GM23338 (cell line): ENCODE measurements at regions not wholly inside any gene's neighbourhood (a gene's known extent, or its start where the extent isn't known, plus 50 kb on each side); places are given as distances from the start of the nearest gene placed in this dataset.
"Not testable (repeated sequence)": the region's sequence is repeated elsewhere in the genome, so short reads cannot be mapped to it uniquely, and the experiment has no call there.

ENCODE experiments used
- ATAC-seq: fragments of 200-7000 bp; cut with Tn5 transposase; 3 replicates; pipeline ENCODE4 v1.9.1; 2020
- DNase-seq: peaks from one replicate; pipeline ENCODE4 v3.0.0-alpha.2; 2015; ENCODE audit warnings: low spot score
- H2AFZ ChIP-seq: fragments of 200-600 bp; sonication (generic); 2 replicates; pipeline ENCODE4 v1.8.0; 2016; ENCODE audit warnings: antibody characterized with exemption, mild to moderate bottlenecking, moderate library complexity
- H3F3A ChIP-seq: fragments of 200-600 bp; sonication (generic); replicated peaks from 2 replicates; pipeline ENCODE4 v1.8.0; 2017; ENCODE audit warnings: antibody characterized with exemption, mixed run types, low read depth
- H3K27ac ChIP-seq: fragments of 200-600 bp; sonication (generic); 2 replicates; pipeline ENCODE4 v1.6.1; 2016; ENCODE audit warnings: low read depth
- H3K27me3 ChIP-seq: fragments of 200-600 bp; sonication (generic); 2 replicates; pipeline ENCODE4 v1.8.0; 2016; ENCODE audit warnings: mild to moderate bottlenecking, mixed run types, moderate library complexity; ENCODE audit not compliant: insufficient read depth
- H3K36me3 ChIP-seq: fragments of 200-600 bp; sonication (generic); 2 replicates; pipeline ENCODE4 v1.8.0; 2016; ENCODE audit warnings: mild to moderate bottlenecking; ENCODE audit not compliant: insufficient read depth
- H3K4me1 ChIP-seq: fragments of 200-600 bp; sonication (generic); 2 replicates; pipeline ENCODE4 v1.8.0; 2016; ENCODE audit warnings: mild to moderate bottlenecking, moderate library complexity; ENCODE audit not compliant: insufficient read depth
- H3K4me2 ChIP-seq: fragments of 200-600 bp; sonication (generic); 2 replicates; pipeline ENCODE4 v1.7.1; 2017; ENCODE audit warnings: mixed run types
- H3K4me3 ChIP-seq: fragments of 200-600 bp; sonication (generic); 2 replicates; pipeline ENCODE4 v1.6.1; 2016; ENCODE audit warnings: mixed run types
- H3K79me2 ChIP-seq: fragments of 200-600 bp; sonication (generic); replicated peaks from 2 replicates; pipeline ENCODE4 v1.8.0; 2017; ENCODE audit warnings: mild to moderate bottlenecking; ENCODE audit not compliant: insufficient read depth
- H3K9me2 ChIP-seq: fragments of 200-600 bp; sonication (generic); 2 replicates; pipeline ENCODE4 v1.8.0; 2017; ENCODE audit not compliant: insufficient read depth
- H4K20me1 ChIP-seq: fragments of 200-600 bp; sonication (generic); replicated peaks from 2 replicates; pipeline ENCODE4 v1.8.0; 2017; ENCODE audit warnings: mild to moderate bottlenecking; ENCODE audit not compliant: insufficient read depth
- H3K27ac Mint-ChIP-seq: 2 replicates; pipeline ENCODE4 v1.8.0; 2020; ENCODE audit warnings: inconsistent platforms, mild to moderate bottlenecking, moderate library complexity, mixed read lengths
- H3K27me3 Mint-ChIP-seq: 3 replicates; pipeline ENCODE4 v1.8.0; 2022; ENCODE audit warnings: low read depth, mild to moderate bottlenecking, moderate library complexity, mixed read lengths, inconsistent platforms; ENCODE audit not compliant: insufficient read depth, poor library complexity
- H3K36me3 Mint-ChIP-seq: 3 replicates; pipeline ENCODE4 v1.8.0; 2021; ENCODE audit warnings: low read depth, mild to moderate bottlenecking, inconsistent platforms, moderate library complexity, mixed read lengths
- H3K4me1 Mint-ChIP-seq: 3 replicates; pipeline ENCODE4 v1.8.0; 2020; ENCODE audit warnings: mild to moderate bottlenecking, inconsistent platforms, mixed read lengths
- H3K4me3 Mint-ChIP-seq: 3 replicates; pipeline ENCODE4 v1.8.0; 2021; ENCODE audit warnings: moderate library complexity, mild to moderate bottlenecking, inconsistent platforms, mixed read lengths
- H3K9me3 Mint-ChIP-seq: 3 replicates; pipeline ENCODE4 v1.8.0; 2020; ENCODE audit warnings: moderate library complexity, mild to moderate bottlenecking, inconsistent platforms, mixed read lengths
- CTCF ChIP-seq, 2 experiments: fragments of 200-600 bp in 1 of 2; sonication (generic) in 1 of 2; conservative IDR thresholded peaks; 2 replicates each; pipeline versions ENCODE4 v1.5.1 to v1.6.1; 2016 to 2017; ENCODE audit warnings: antibody characterized with exemption in 2 of 2, low read depth in 2 of 2, mild to moderate bottlenecking in 2 of 2, moderate library complexity in 1 of 2
- EZH2phosphoT487 ChIP-seq: fragments of 200-600 bp; sonication (generic); IDR thresholded peaks from one replicate; pipeline ENCODE4 v1.8.1; 2018; ENCODE audit warnings: antibody characterized with exemption; ENCODE audit not compliant: unreplicated experiment
- ZNF462 ChIP-seq: fragments of 250-450 bp; sonication (Bioruptor Pico); IDR thresholded peaks from 2 replicates; pipeline ENCODE4 v1.5.0; 2020; ENCODE audit warnings: mild to moderate bottlenecking, moderate library complexity

- Mint-ChIP-seq H3K27me3 (peaks cover 5% of the 10 kb centered on the region), H3K4me1 (no peaks in the 10 kb centered on the region), H3K36me3 (peaks cover 10% of the 10 kb centered on the region; the same call in 2 of the 3 replicates), H3K27ac (no peak overlapping the region), H3K4me3 (no peak overlapping the region), H3K9me3 (peaks cover 19% of the 10 kb centered on the region)
- Histone ChIP-seq H3K36me3 (no peaks in the 10 kb centered on the region), H3K4me2 (no peak overlapping the region), H3K27me3 (no peaks in the 10 kb centered on the region), H4K20me1 (no peaks in the 10 kb centered on the region), H3K79me2 (no peaks in the 10 kb centered on the region), H3K4me3 (no peak overlapping the region), H2AFZ (no peak overlapping the region), H3K9me2 (0 out of 2 replicates have a peak, but pooled peaks cover 2% of the 10 kb centered on the region), H3K4me1 (no peaks in the 10 kb centered on the region), H3K27ac (no peak overlapping the region), H3F3A (no peaks in the 10 kb centered on the region)
- no peak for DNase-seq
- ATAC-seq, result no peak
- TF ChIP-seq EZH2phosphoT487 (no peak), CTCF (conservative IDR thresholded peaks at IDR 0.05; ENCODE audit: low read depth in 2 of 2) (0 out of 4 replicates have a peak, but pooled peaks of 1 of the 2 experiments have one; percentile 7)
Measured at GRCh38 chr21:31786164-31786920, 54.4 kb upstream of the SCAF4 start.

- H3K9me3 Mint-ChIP-seq, result peaks cover 13% of the 10 kb centered on the region
- ATAC-seq (peak; percentile 85), DNase-seq (peak; percentile 94)
- not testable (repeated sequence) for H3K79me2 ChIP-seq, H3K4me3 ChIP-seq, H3K4me1 Mint-ChIP-seq, H3K4me1 ChIP-seq, H3K4me2 ChIP-seq, H3K36me3 Mint-ChIP-seq, H3F3A ChIP-seq, H3K36me3 ChIP-seq, H3K27me3 Mint-ChIP-seq, H3K27me3 ChIP-seq, H2AFZ ChIP-seq, H4K20me1 ChIP-seq, H3K27ac ChIP-seq, H3K27ac Mint-ChIP-seq, H3K4me3 Mint-ChIP-seq, H3K9me2 ChIP-seq
- TF ChIP-seq ZNF462, result peak; percentile 53; the same call in 1 of the 2 replicates
- TF ChIP-seq CTCF (conservative IDR thresholded peaks at IDR 0.05; ENCODE audit: low read depth in 2 of 2), result peak; percentile 83 to 93
Measured at GRCh38 chr21:31785237-31786163, 53.6 kb upstream of the SCAF4 start.
